DMS53 (cell line): ENCODE measurements at regions not wholly inside any gene's neighbourhood (a gene's known extent, or its start where the extent isn't known, plus 50 kb on each side); places are given as distances from the start of the nearest gene placed in this dataset.

Experiments used
- DNase-seq: peaks from one replicate; lab custom pipeline; 2025; lab: John Stamatoyannopoulos, UW

- no peak for DNase-seq
Measured at GRCh38 chr3:145815707-145816413, 345.1 kb downstream of the PLOD2 start.

GRCh38 chr3:145817870-145818483 lies 343.0 kb downstream of the PLOD2 start:
- peak; percentile 10 for DNase-seq

- no peak for DNase-seq
Measured at GRCh38 chr3:145820170-145820569, 340.8 kb downstream of the PLOD2 start.

- DNase-seq = no peak
Measured at GRCh38 chr3:145842294-145842902, 318.6 kb downstream of the PLOD2 start.

GRCh38 chr3:145843561-145843960 lies 317.4 kb downstream of the PLOD2 start:
- no peak for DNase-seq

GRCh38 chr3:145849115-145849514 lies 311.9 kb downstream of the PLOD2 start:
- DNase-seq = no peak

- no peak for DNase-seq
Measured at GRCh38 chr3:145854499-145854898, 306.5 kb downstream of the PLOD2 start.

- peak; percentile 56 for DNase-seq
Measured at GRCh38 chr3:145857956-145858355, 303.0 kb downstream of the PLOD2 start.

GRCh38 chr3:145864336-145864735 lies 296.6 kb downstream of the PLOD2 start:
- DNase-seq = no peak

GRCh38 chr3:145865399-145866018 lies 295.5 kb downstream of the PLOD2 start:
- no peak for DNase-seq

GRCh38 chr3:145869958-145870357 lies 291.0 kb downstream of the PLOD2 start:
- DNase-seq = no peak

- DNase-seq = no peak
Measured at GRCh38 chr3:145882436-145882835, 278.5 kb downstream of the PLOD2 start.

GRCh38 chr3:145889730-145890129 lies 271.3 kb downstream of the PLOD2 start:
- no peak for DNase-seq

GRCh38 chr3:145892869-145893268 lies 268.1 kb downstream of the PLOD2 start:
- no peak for DNase-seq

GRCh38 chr3:145893331-145893730 lies 267.7 kb downstream of the PLOD2 start:
- DNase-seq = no peak

GRCh38 chr3:145898487-145898886 lies 262.5 kb downstream of the PLOD2 start:
- no peak for DNase-seq

- no peak for DNase-seq
Measured at GRCh38 chr3:145899241-145899640, 261.7 kb downstream of the PLOD2 start.

- DNase-seq = no peak
Measured at GRCh38 chr3:145900056-145900829, 260.7 kb downstream of the PLOD2 start.

GRCh38 chr3:145902166-145902565 lies 258.8 kb downstream of the PLOD2 start:
- DNase-seq = no peak

GRCh38 chr3:145903472-145904013 lies 257.4 kb downstream of the PLOD2 start:
- DNase-seq = peak; percentile 17

- no peak for DNase-seq
Measured at GRCh38 chr3:145904138-145904537, 256.8 kb downstream of the PLOD2 start.

- DNase-seq = no peak
Measured at GRCh38 chr3:145906301-145906700, 254.7 kb downstream of the PLOD2 start.
